ENCODE measurements at regions not wholly inside any gene's neighbourhood (a gene's known extent, or its start where the extent isn't known, plus 50 kb on each side); places are given as distances from the start of the nearest gene placed in this dataset.

- no peaks in the 10 kb centered on the region for H3K9me3 ChIP-seq (ENCODE audit: control insufficient read depth in 1 of 2, insufficient read depth in 1 of 2, low read depth in 1 of 2, low read length in 2 of 2)
- no peak overlapping the region for H3K4me2 ChIP-seq (ENCODE audit: low read length)
- no peaks in the 10 kb centered on the region for H4K20me1 ChIP-seq (ENCODE audit: insufficient read depth)
- no peak overlapping the region for H3K27ac ChIP-seq (ENCODE audit: low read depth, low read length)
- ATAC-seq: no peak
- intact Hi-C loops (cut with micrococcal nuclease): no loop called here
- H3K4me3 ChIP-seq (replicated peaks in 1 of 2; ENCODE audit: low read depth in 1 of 2, low read length in 2 of 2): no peak overlapping the region
- no peaks in the 10 kb centered on the region for H3K36me3 ChIP-seq (ENCODE audit: control insufficient read depth in 1 of 2, insufficient read depth in 2 of 2, low read length in 2 of 2)
- CTCF ChIA-PET: no interaction called here
- TF ChIP-seq POLR2A (IDR thresholded peaks at IDR 0.05; ENCODE audit: borderline replicate concordance, extremely low read depth, insufficient read depth, insufficient read length) (no peak), JUND (IDR thresholded peaks at IDR 0.05) (no peak), CBX3 (IDR thresholded peaks at IDR 0.05; ENCODE audit: low read depth) (no peak), CEBPB (IDR thresholded peaks at IDR 0.05; ENCODE audit: low read depth) (no peak), FOSL1 (IDR thresholded peaks at IDR 0.05; ENCODE audit: low read depth) (no peak), SP1 (IDR thresholded peaks at IDR 0.05; ENCODE audit: low read depth) (no peak)
- RAD21 ChIA-PET (ENCODE audit: low non-redundant PET in 1 of 2, low total read pairs in 2 of 2, uncharacterized antibody in 2 of 2, unreplicated experiment in 2 of 2): no interaction called here
- H3K4me1 ChIP-seq (ENCODE audit: control insufficient read depth in 1 of 2, insufficient read depth in 2 of 2, low read length in 2 of 2): no peaks in the 10 kb centered on the region
- H3K27me3 ChIP-seq (ENCODE audit: insufficient read depth, low read length): no peaks in the 10 kb centered on the region
- no peak overlapping the region for H3K9ac ChIP-seq (ENCODE audit: low read length)
- no peaks in the 10 kb centered on the region for H3K79me2 ChIP-seq (ENCODE audit: insufficient read depth, low read length)
- no peaks in the 10 kb centered on the region for H3K9me2 ChIP-seq (ENCODE audit: insufficient read depth)
- no peak overlapping the region for H2AFZ ChIP-seq (ENCODE audit: low read depth, low read length, poor library complexity, severe bottlenecking)
- BruUV-seq (replicated peaks): no TSS peak
- DNase-seq (ENCODE audit: low read depth, low spot score): no peak
- POLR2A ChIA-PET: no interaction called here
These were observed 87.8 kb upstream of the HS3ST5 start for GRCh38 chr6:114430534-114431124.

GRCh38 chr6:114428341-114428740 lies 85.5 kb upstream of the HS3ST5 start:
- TF ChIP-seq, protein P1, sequence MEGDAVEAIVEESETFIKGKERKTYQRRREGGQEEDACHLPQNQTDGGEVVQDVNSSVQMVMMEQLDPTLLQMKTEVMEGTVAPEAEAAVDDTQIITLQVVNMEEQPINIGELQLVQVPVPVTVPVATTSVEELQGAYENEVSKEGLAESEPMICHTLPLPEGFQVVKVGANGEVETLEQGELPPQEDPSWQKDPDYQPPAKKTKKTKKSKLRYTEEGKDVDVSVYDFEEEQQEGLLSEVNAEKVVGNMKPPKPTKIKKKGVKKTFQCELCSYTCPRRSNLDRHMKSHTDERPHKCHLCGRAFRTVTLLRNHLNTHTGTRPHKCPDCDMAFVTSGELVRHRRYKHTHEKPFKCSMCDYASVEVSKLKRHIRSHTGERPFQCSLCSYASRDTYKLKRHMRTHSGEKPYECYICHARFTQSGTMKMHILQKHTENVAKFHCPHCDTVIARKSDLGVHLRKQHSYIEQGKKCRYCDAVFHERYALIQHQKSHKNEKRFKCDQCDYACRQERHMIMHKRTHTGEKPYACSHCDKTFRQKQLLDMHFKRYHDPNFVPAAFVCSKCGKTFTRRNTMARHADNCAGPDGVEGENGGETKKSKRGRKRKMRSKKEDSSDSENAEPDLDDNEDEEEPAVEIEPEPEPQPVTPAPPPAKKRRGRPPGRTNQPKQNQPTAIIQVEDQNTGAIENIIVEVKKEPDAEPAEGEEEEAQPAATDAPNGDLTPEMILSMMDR (IDR thresholded peaks at IDR 0.05 in 2 of 3, conservative IDR thresholded peaks at IDR 0.05 in 1 of 3; ENCODE audit: borderline replicate concordance in 1 of 3, insufficient read depth in 1 of 3, low read depth in 2 of 3, low read length in 2 of 3): no peak
- TF ChIP-seq SRF (IDR thresholded peaks at IDR 0.05; ENCODE audit: low read depth) (no peak), ZFX (IDR thresholded peaks at IDR 0.05) (no peak), ZNF274 (IDR thresholded peaks at IDR 0.05; ENCODE audit: low read depth, low read length) (no peak), EGR1 (IDR thresholded peaks at IDR 0.05; ENCODE audit: low read depth) (no peak), EZH2phosphoT487 (IDR thresholded peaks at IDR 0.05; ENCODE audit: borderline replicate concordance) (no peak), CEBPB (IDR thresholded peaks at IDR 0.05; ENCODE audit: low read depth) (no peak), ELF1 (IDR thresholded peaks at IDR 0.05; ENCODE audit: borderline replicate concordance, low read depth) (no peak), TCF7L2 (IDR thresholded peaks at IDR 0.05; ENCODE audit: borderline replicate concordance, extremely low read depth, insufficient read depth, insufficient read length) (no peak), SP1 (IDR thresholded peaks at IDR 0.05; ENCODE audit: low read depth) (no peak), POLR2AphosphoS5 (IDR thresholded peaks at IDR 0.05; ENCODE audit: low read depth, low read length) (no peak), ZBTB33 (IDR thresholded peaks at IDR 0.05; ENCODE audit: extremely low read depth, insufficient replicate concordance, low read length) (no peak), SIN3A (IDR thresholded peaks at IDR 0.05; ENCODE audit: low read depth) (no peak)
- TF ChIP-seq, protein P2, sequence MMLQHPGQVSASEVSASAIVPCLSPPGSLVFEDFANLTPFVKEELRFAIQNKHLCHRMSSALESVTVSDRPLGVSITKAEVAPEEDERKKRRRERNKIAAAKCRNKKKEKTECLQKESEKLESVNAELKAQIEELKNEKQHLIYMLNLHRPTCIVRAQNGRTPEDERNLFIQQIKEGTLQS (IDR thresholded peaks at IDR 0.05): no peak
- DNase-seq (ENCODE audit: low read depth, low spot score) (no peak), ATAC-seq (no peak)
- H3K27me3 ChIP-seq (ENCODE audit: insufficient read depth, low read length): no peaks in the 10 kb centered on the region
- H4K20me1 ChIP-seq (ENCODE audit: insufficient read depth): no peaks in the 10 kb centered on the region
- H3K9me2 ChIP-seq (ENCODE audit: insufficient read depth): no peaks in the 10 kb centered on the region
- RAD21 ChIA-PET (ENCODE audit: low non-redundant PET in 1 of 2, low total read pairs in 2 of 2, uncharacterized antibody in 2 of 2, unreplicated experiment in 2 of 2): no interaction called here
- CTCF ChIA-PET: no interaction called here
- H2AFZ ChIP-seq (ENCODE audit: low read depth, low read length, poor library complexity, severe bottlenecking): no peak overlapping the region
- H3K4me2 ChIP-seq (ENCODE audit: low read length): no peak overlapping the region
- intact Hi-C loops (cut with micrococcal nuclease): no loop called here
- POLR2A ChIA-PET: no interaction called here
- no peak overlapping the region for H3K4me3 ChIP-seq (replicated peaks in 1 of 2; ENCODE audit: low read depth in 1 of 2, low read length in 2 of 2)
- no peaks in the 10 kb centered on the region for H3K79me2 ChIP-seq (ENCODE audit: insufficient read depth, low read length)
- no peak overlapping the region for H3K9ac ChIP-seq (ENCODE audit: low read length)
- H3K27ac ChIP-seq (ENCODE audit: low read depth, low read length): no peak overlapping the region
- no peaks in the 10 kb centered on the region for H3K4me1 ChIP-seq (ENCODE audit: control insufficient read depth in 1 of 2, insufficient read depth in 2 of 2, low read length in 2 of 2)
- no peaks in the 10 kb centered on the region for H3K36me3 ChIP-seq (ENCODE audit: control insufficient read depth in 1 of 2, insufficient read depth in 2 of 2, low read length in 2 of 2)
- no TSS peak for BruUV-seq (replicated peaks)
- H3K9me3 ChIP-seq (ENCODE audit: control insufficient read depth in 1 of 2, insufficient read depth in 1 of 2, low read depth in 1 of 2, low read length in 2 of 2): no peaks in the 10 kb centered on the region
